H1 (cell line): ENCODE measurements at regions not wholly inside any gene's neighbourhood (a gene's known extent, or its start where the extent isn't known, plus 50 kb on each side); places are given as distances from the start of the nearest gene placed in this dataset.
A peak's percentile ranks its signal among the peaks of the same experiment; 100 is the strongest.

ENCODE experiments used
- CTCF ChIA-PET: fragments of 300-600 bp; sonication (Branson Sonifier 250); formaldehyde crosslinking; loops from one replicate; lab custom pipeline; 2021; ENCODE audit not compliant: partially characterized antibody; lab: Charles Lee
- POLR2A ChIA-PET: fragments of 300-600 bp; sonication (Branson Sonifier 250); formaldehyde crosslinking; loops from one replicate; lab custom pipeline; 2021; ENCODE audit warnings: inconsistent platforms; ENCODE audit not compliant: partially characterized antibody; lab: Charles Lee
- DNase-seq, 2 experiments: peaks; one replicate each; pipeline versions ENCODE4 v3.0.0 to v3.0.0-alpha.2; 2010 to 2022; ENCODE audit warnings: low spot score in 2 of 2, low read depth in 1 of 2, mixed read lengths in 1 of 2
- FAIRE-seq: peaks from 2 replicates; lab custom pipeline; 2011; peaks lifted over from hg19 to GRCh38; lab: Jason Lieb, UNC
- H2AFZ ChIP-seq: 2 replicates; pipeline ENCODE4 v1.8.1; 2012; ENCODE audit warnings: low read length, inconsistent platforms
- H2AK5ac ChIP-seq: 2 replicates; pipeline ENCODE4 v1.6.1; 2013; ENCODE audit warnings: low read depth, low read length
- H2BK120ac ChIP-seq: replicated peaks from 2 replicates; pipeline ENCODE3; 2013; ENCODE audit warnings: low read depth, low read length, inconsistent platforms
- H2BK12ac ChIP-seq: 2 replicates; pipeline ENCODE4 v1.6.1; 2013; ENCODE audit warnings: low read depth, low read length
- H2BK15ac ChIP-seq: 2 replicates; pipeline ENCODE4 v1.6.1; 2013; ENCODE audit warnings: low read length
- H2BK20ac ChIP-seq: 2 replicates; pipeline ENCODE4 v1.6.1; 2013; ENCODE audit warnings: low read length
- H2BK5ac ChIP-seq: 2 replicates; pipeline ENCODE4 v1.6.1; 2013; ENCODE audit warnings: low read depth, low read length
- H3K14ac ChIP-seq: 2 replicates; pipeline ENCODE4 v1.6.1; 2013; ENCODE audit warnings: inconsistent platforms; ENCODE audit not compliant: insufficient read length
- H3K18ac ChIP-seq: 2 replicates; pipeline ENCODE4 v1.6.1; 2013; ENCODE audit warnings: low read length; ENCODE audit errors: extremely low read depth
- H3K23ac ChIP-seq: 2 replicates; pipeline ENCODE4 v1.6.1; 2013; ENCODE audit warnings: inconsistent platforms; ENCODE audit not compliant: insufficient read length
- H3K23me2 ChIP-seq: 2 replicates; pipeline ENCODE4 v1.6.1; 2013; ENCODE audit warnings: low read depth, low read length
- H3K27ac ChIP-seq: 2 replicates; pipeline ENCODE4 v1.6.1; 2011; ENCODE audit warnings: low read depth, low read length, inconsistent platforms
- H3K27me3 ChIP-seq, 4 experiments: replicated peaks in 1 of 4; 1 replicate in 1 of 4; 2 replicates in 3 of 4; pipeline versions ENCODE4 v1.6.1 to v1.8.1; 2011 to 2013; ENCODE audit warnings: low read length in 3 of 4, mild to moderate bottlenecking in 3 of 4, inconsistent platforms in 2 of 4, mixed read lengths in 2 of 4, moderate library complexity in 1 of 4; ENCODE audit not compliant: control insufficient read depth in 3 of 4, insufficient read depth in 3 of 4; ENCODE audit errors: extremely low read depth in 1 of 4
- H3K36me3 ChIP-seq, 4 experiments: 2 replicates each; pipeline versions ENCODE4 v1.6.1 to v1.8.1; 2011 to 2013; ENCODE audit warnings: mild to moderate bottlenecking in 4 of 4, low read length in 3 of 4, moderate library complexity in 2 of 4, control low read depth in 1 of 4, inconsistent platforms in 1 of 4; ENCODE audit not compliant: insufficient read depth in 4 of 4, control insufficient read depth in 2 of 4
- H3K4ac ChIP-seq: replicated peaks from 2 replicates; pipeline ENCODE3; 2013; ENCODE audit warnings: low read length, low read depth, mixed read lengths, inconsistent platforms; ENCODE audit not compliant: insufficient read length
- H3K4me1 ChIP-seq, 4 experiments: replicated peaks in 1 of 4; 1 replicate in 1 of 4; 2 replicates in 3 of 4; pipeline versions ENCODE4 v1.6.1 to v1.8.1; 2011 to 2013; ENCODE audit warnings: low read length in 3 of 4, inconsistent platforms in 2 of 4, mixed read lengths in 1 of 4; ENCODE audit not compliant: insufficient read depth in 4 of 4, control insufficient read depth in 3 of 4
- H3K4me2 ChIP-seq, 2 experiments: 2 replicates each; pipeline versions ENCODE4 v1.6.1 to v1.8.1; 2011 to 2013; ENCODE audit warnings: low read depth in 2 of 2, low read length in 2 of 2, control low read depth in 1 of 2, inconsistent platforms in 1 of 2, mild to moderate bottlenecking in 1 of 2; ENCODE audit not compliant: insufficient read depth in 1 of 2
- H3K4me3 ChIP-seq, 4 experiments: fragments of 200-600, 300-600 bp in 1 of 4; sonication (generic), shearing (Covaris generic), sonication (Bioruptor Twin) in 1 of 4; 2 replicates each; pipeline versions ENCODE4 v1.5.1 to v1.8.1; 2011 to 2016; ENCODE audit warnings: low read length in 4 of 4, low read depth in 3 of 4, control low read depth in 2 of 4, inconsistent platforms in 2 of 4, mild to moderate bottlenecking in 2 of 4, mixed read lengths in 1 of 4, moderate library complexity in 1 of 4; ENCODE audit not compliant: insufficient read depth in 2 of 4; ENCODE audit errors: extremely low read depth in 1 of 4
- H3K56ac ChIP-seq: replicated peaks from 2 replicates; pipeline ENCODE3; 2013; ENCODE audit warnings: low read depth, mild to moderate bottlenecking, mixed read lengths, low read length, inconsistent platforms; ENCODE audit not compliant: insufficient read length
- H3K79me1 ChIP-seq: 2 replicates; pipeline ENCODE4 v1.6.1; 2013; ENCODE audit warnings: low read depth, low read length, control low read depth
- H3K79me2 ChIP-seq, 2 experiments: 2 replicates each; pipeline versions ENCODE4 v1.6.1 to v1.8.1; 2012 to 2013; ENCODE audit warnings: low read length in 2 of 2, mild to moderate bottlenecking in 2 of 2, inconsistent platforms in 1 of 2; ENCODE audit not compliant: insufficient read depth in 2 of 2, control insufficient read depth in 1 of 2
- H3K9ac ChIP-seq, 4 experiments: replicated peaks in 1 of 4; 1 replicate in 1 of 4; 2 replicates in 3 of 4; pipeline versions ENCODE4 v1.6.1 to v1.8.1; 2011 to 2013; ENCODE audit warnings: low read depth in 3 of 4, low read length in 3 of 4, control low read depth in 2 of 4, mild to moderate bottlenecking in 2 of 4, moderate library complexity in 2 of 4, inconsistent platforms in 1 of 4; ENCODE audit errors: extremely low read depth in 1 of 4
- H3K9me3 ChIP-seq, 2 experiments: 2 replicates each; pipeline versions ENCODE4 v1.6.1 to v1.8.1; 2012 to 2013; ENCODE audit warnings: mild to moderate bottlenecking in 2 of 2, moderate library complexity in 2 of 2, control low read depth in 1 of 2, inconsistent platforms in 1 of 2, low read depth in 1 of 2, low read length in 1 of 2, mixed read lengths in 1 of 2; ENCODE audit not compliant: insufficient read depth in 2 of 2
- H4K20me1 ChIP-seq, 2 experiments: replicated peaks in 1 of 2; 2 replicates each; pipeline versions ENCODE3 to v1.8.1; 2011 to 2013; ENCODE audit warnings: inconsistent platforms in 2 of 2, low read length in 2 of 2, mild to moderate bottlenecking in 1 of 2; ENCODE audit not compliant: insufficient read depth in 2 of 2, control insufficient read depth in 1 of 2
- H4K5ac ChIP-seq: 2 replicates; pipeline ENCODE4 v1.6.1; 2013; ENCODE audit warnings: low read length, low read depth, mixed read lengths, inconsistent platforms; ENCODE audit not compliant: insufficient read length
- H4K8ac ChIP-seq: 2 replicates; pipeline ENCODE4 v1.8.0; 2013; ENCODE audit warnings: mild to moderate bottlenecking, moderate library complexity, low read length, inconsistent platforms; ENCODE audit not compliant: insufficient read depth; ENCODE audit errors: extremely low read depth
- H4K91ac ChIP-seq: replicated peaks from 2 replicates; pipeline ENCODE3; 2013; ENCODE audit warnings: low read length, mixed read lengths, inconsistent platforms; ENCODE audit not compliant: insufficient read length
- CEBPB ChIP-seq: IDR thresholded peaks from 2 replicates; pipeline ENCODE4 v1.6.1; 2012; ENCODE audit warnings: low read depth, low read length
- CHD1 ChIP-seq: IDR thresholded peaks from 2 replicates; pipeline ENCODE4 v1.6.1; 2012; ENCODE audit warnings: low read depth, low read length, improper control_type of control experiment
- CTBP2 ChIP-seq: IDR thresholded peaks from 2 replicates; pipeline ENCODE4 v1.7.0; 2011; ENCODE audit warnings: borderline replicate concordance, mild to moderate bottlenecking, moderate library complexity, mixed read lengths, low read length; ENCODE audit not compliant: insufficient read depth, insufficient read length
- EGR1 ChIP-seq: IDR thresholded peaks from 2 replicates; pipeline ENCODE4 v1.6.1; 2011; ENCODE audit warnings: low read depth, low read length, borderline replicate concordance
- HDAC2 ChIP-seq, 2 experiments: fragments of 300-600 bp in 1 of 2; sonication (generic) in 1 of 2; IDR thresholded peaks; 2 replicates each; pipeline ENCODE4 v1.6.1; 2011 to 2012; ENCODE audit warnings: low read depth in 2 of 2, low read length in 2 of 2, mild to moderate bottlenecking in 2 of 2, moderate library complexity in 2 of 2, borderline replicate concordance in 1 of 2, inconsistent platforms in 1 of 2
- KDM5A ChIP-seq: fragments of 200-600 bp; IDR thresholded peaks from 2 replicates; pipeline ENCODE4 v1.7.1; 2012; ENCODE audit warnings: mild to moderate bottlenecking, low read length, inconsistent platforms, mixed read lengths
- RAD21 ChIP-seq, 2 experiments: IDR thresholded peaks in 1 of 2; conservative IDR thresholded peaks in 1 of 2; 2 replicates each; pipeline ENCODE4 v1.6.1; 2011; ENCODE audit warnings: low read depth in 2 of 2, low read length in 2 of 2, improper control_type of control experiment in 1 of 2, inconsistent platforms in 1 of 2, mild to moderate bottlenecking in 1 of 2, moderate library complexity in 1 of 2
- WGBS, 2 experiments: shearing (Covaris generic) in 1 of 2; methylation state at CpG; one replicate each; pipeline versions ENCODE4 v1.1.6 to v1.1.7; 2013 to 2015; ENCODE audit warnings: low lambda C conversion rate in 2 of 2, mixed read lengths in 2 of 2, inconsistent platforms in 1 of 2, low coverage in 1 of 2, missing lambda C conversion rate in 1 of 2; ENCODE audit not compliant: insufficient replicate concordance in 2 of 2, insufficient coverage in 1 of 2, insufficient read length in 1 of 2; ENCODE audit errors: extremely low coverage in 1 of 2, missing lambda C conversion rate in 1 of 2; 5-methylcytosine and 5-hydroxymethylcytosine counted together

GRCh38 chr2:52510432-52510831, 1257.2 kb upstream of the CHAC2 start:
- Histone ChIP-seq H3K9ac (no peak overlapping the region), H2BK20ac (no peak overlapping the region), H3K79me1 (no peaks in the 10 kb centered on the region), H3K23ac (no peak overlapping the region), H3K14ac (no peak overlapping the region), H3K36me3 (no peaks in the 10 kb centered on the region), H3K4me1 (no peaks in the 10 kb centered on the region), H3K4ac (no peak overlapping the region), H2BK5ac (no peak overlapping the region), H3K18ac (no peak overlapping the region), H3K9me3 (no peaks in the 10 kb centered on the region), H2BK12ac (no peak overlapping the region), H2AFZ (0 out of 2 replicates have a peak overlapping the region, but pooled peaks have one; percentile 51), H4K8ac (no peak overlapping the region), H3K56ac (no peak overlapping the region), H2BK15ac (no peak overlapping the region), H4K20me1 (no peaks in the 10 kb centered on the region), H3K23me2 (no peaks in the 10 kb centered on the region; the same call in 1 of the 2 replicates), H2AK5ac (no peak overlapping the region), H2BK120ac (no peak overlapping the region), H3K27ac (no peak overlapping the region), H3K79me2 (no peaks in the 10 kb centered on the region), H3K4me2 (no peak overlapping the region), H3K4me3 (no peak overlapping the region), H4K5ac (no peak overlapping the region), H3K27me3 (no peaks in the 10 kb centered on the region), H4K91ac (no peak overlapping the region)
- DNase-seq = no peak
- ChIA-PET POLR2A (no interaction called here), CTCF (no interaction called here)
- no peak for TF ChIP-seq EGR1
- TF ChIP-seq HDAC2 (IDR thresholded peaks at IDR 0.05; ENCODE audit: borderline replicate concordance in 1 of 2, low read depth in 2 of 2, low read length in 2 of 2) = no peak
- TF ChIP-seq RAD21 (IDR thresholded peaks at IDR 0.05 in 1 of 2, conservative IDR thresholded peaks at IDR 0.05 in 1 of 2; ENCODE audit: low read depth in 2 of 2, low read length in 2 of 2) = no peak
- TF ChIP-seq KDM5A = no peak
- no peak for TF ChIP-seq CTBP2
- TF ChIP-seq CHD1 = no peak
- TF ChIP-seq CEBPB = no peak
- 97% methylated on average over 1 of the region's 1 CpG; no CpG with 5 or more reads in 1 of the 2 experiments for WGBS, 2 experiments
- no peak for FAIRE-seq
